ENCODE measurements at regions not wholly inside any gene's neighbourhood (a gene's known extent, or its start where the extent isn't known, plus 50 kb on each side); places are given as distances from the start of the nearest gene placed in this dataset.

DNA sequence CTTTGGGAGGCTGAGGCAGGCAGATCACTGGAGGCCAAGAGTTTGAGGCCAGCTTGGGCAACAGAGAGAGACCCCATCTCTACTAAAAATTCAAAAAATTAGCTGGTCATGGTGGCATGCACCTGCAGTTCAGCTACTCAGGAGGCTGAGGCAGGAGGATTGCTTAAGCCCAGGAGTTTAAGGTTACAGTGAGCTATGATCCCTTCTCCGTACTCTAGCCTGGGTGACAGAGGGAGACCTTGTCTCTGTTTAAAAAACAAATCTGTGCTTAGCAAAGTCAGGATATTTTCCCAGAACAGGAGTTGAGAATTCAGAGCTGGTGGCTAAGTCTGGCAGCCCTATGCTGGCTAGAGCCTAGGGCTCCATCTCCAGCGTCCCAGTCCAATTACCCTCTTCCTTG lies 142.9 kb upstream of the PZP start:
- H3K4me3 ChIP-seq (ENCODE audit: low read depth in 1 of 2, low read length in 2 of 2), result no peak overlapping the region
- H3K27ac ChIP-seq (ENCODE audit: low read depth, low read length), result no peak overlapping the region
- H3K9ac ChIP-seq (ENCODE audit: low read depth in 1 of 2, low read length in 2 of 2), result no peak overlapping the region
- H3K27me3 ChIP-seq (ENCODE audit: control insufficient read depth in 1 of 2, insufficient read depth in 2 of 2, low read length in 2 of 2), result no peaks in the 10 kb centered on the region
- peaks cover 10 to 20% of the 10 kb centered on the region in 2 donors for H3K9me3 ChIP-seq (ENCODE audit: control insufficient read depth in 1 of 2, low read length in 2 of 2)
- H3K36me3 ChIP-seq (ENCODE audit: control insufficient read depth in 1 of 2, insufficient read depth in 2 of 2, low read length in 2 of 2), result no peaks in the 10 kb centered on the region
- H3K4me1 ChIP-seq (ENCODE audit: control insufficient read depth in 1 of 2, insufficient read depth in 2 of 2, low read length in 2 of 2), result no peaks in the 10 kb centered on the region

DNA sequence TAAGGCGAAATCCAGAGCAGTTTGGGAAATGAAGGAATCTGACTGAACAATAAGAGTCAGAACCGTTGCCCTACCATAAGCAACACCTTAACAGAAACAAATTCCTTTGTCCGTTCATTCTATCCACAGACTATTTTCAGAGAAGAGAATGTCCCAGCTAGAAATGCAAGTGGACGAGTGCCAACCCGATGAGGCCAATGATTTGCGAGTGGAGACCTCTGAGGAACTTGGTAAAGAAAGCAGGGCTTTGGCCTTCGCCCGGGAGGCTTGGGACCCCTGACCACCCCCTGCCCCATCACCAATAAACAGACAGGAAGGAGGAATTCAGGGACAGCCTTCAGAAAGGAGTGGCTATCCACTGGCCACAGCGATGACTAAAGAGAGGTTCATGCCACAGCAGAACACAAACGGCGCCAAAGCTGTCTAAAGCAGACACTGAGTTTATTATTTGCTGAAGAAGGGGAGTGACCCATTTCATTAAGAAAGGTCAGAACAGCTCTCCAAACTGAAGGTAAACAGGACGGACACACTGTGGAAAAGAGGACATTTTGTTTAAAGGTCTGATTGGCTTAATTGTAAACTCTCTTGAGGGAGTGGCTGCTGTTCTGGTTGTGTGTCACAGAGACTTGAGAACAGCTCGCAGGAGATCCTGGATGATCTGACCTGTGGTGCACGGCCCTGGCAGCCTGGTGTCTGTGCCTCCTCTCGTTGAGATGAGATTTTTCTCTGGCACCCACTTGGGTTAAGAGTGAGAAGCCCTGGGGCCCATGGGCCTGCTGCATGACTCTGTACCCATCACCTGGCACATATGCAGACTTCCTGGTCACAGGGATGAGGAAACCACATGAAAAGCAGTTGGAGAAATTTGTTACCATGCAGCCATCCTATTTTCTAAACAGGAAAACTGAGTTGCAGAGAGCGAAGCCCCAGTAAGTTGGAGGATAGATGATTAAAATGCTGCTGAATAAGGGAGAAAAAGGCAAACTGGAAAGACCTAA lies 142.0 kb upstream of the PZP start:
- H3K9ac ChIP-seq (ENCODE audit: low read depth in 1 of 2, low read length in 2 of 2), result no peak overlapping the region
- H3K27me3 ChIP-seq (ENCODE audit: control insufficient read depth in 1 of 2, insufficient read depth in 2 of 2, low read length in 2 of 2), result no peaks in the 10 kb centered on the region
- no peaks in the 10 kb centered on the region for H3K4me1 ChIP-seq (ENCODE audit: control insufficient read depth in 1 of 2, insufficient read depth in 2 of 2, low read length in 2 of 2)
- peaks cover 10 to 20% of the 10 kb centered on the region in 2 donors for H3K9me3 ChIP-seq (ENCODE audit: control insufficient read depth in 1 of 2, low read length in 2 of 2)
- H3K4me3 ChIP-seq (ENCODE audit: low read depth in 1 of 2, low read length in 2 of 2), result no peak overlapping the region
- H3K36me3 ChIP-seq (ENCODE audit: control insufficient read depth in 1 of 2, insufficient read depth in 2 of 2, low read length in 2 of 2), result no peaks in the 10 kb centered on the region
- H3K27ac ChIP-seq (ENCODE audit: low read depth, low read length), result no peak overlapping the region

DNA sequence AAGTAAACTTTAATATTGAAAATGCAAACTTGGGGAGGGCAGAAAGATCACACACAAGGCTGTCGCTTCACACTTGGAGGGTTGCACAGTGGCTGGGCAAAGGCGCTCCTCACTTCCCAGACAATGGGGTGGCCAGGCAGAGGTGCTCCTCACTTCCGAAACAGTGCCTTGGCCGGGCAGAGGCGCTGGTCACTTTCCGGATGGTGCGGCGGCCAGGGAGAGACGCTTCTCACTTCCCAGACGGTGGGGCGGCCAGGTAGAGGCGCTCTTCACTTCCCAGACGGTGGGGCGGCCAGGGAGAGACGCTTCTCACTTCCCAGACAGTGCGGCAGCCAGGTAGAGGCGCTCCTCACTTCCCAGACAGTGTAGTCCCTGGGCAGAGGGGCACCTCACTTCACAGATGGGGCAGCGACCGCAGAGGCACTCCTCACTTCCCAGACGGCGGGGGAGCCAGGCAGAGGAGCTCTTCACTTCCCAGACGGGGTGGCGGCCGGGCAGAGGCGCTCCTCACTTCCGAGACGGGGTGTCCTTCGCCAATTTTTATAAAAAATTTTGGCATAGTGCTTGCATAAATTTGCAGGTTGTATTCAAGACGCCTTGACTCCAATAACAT lies 140.8 kb upstream of the PZP start:
- Histone ChIP-seq H3K9ac (ENCODE audit: low read depth in 1 of 2, low read length in 2 of 2) (no peak overlapping the region), H3K4me1 (ENCODE audit: control insufficient read depth in 1 of 2, insufficient read depth in 2 of 2, low read length in 2 of 2) (no peaks in the 10 kb centered on the region), H3K27me3 (ENCODE audit: control insufficient read depth in 1 of 2, insufficient read depth in 2 of 2, low read length in 2 of 2) (no peaks in the 10 kb centered on the region), H3K4me3 (ENCODE audit: low read depth in 1 of 2, low read length in 2 of 2) (no peak overlapping the region), H3K9me3 (ENCODE audit: control insufficient read depth in 1 of 2, low read length in 2 of 2) (peaks cover 9% of the 10 kb centered on the region in 2 donors), H3K27ac (ENCODE audit: low read depth, low read length) (no peak overlapping the region), H3K36me3 (ENCODE audit: control insufficient read depth in 1 of 2, insufficient read depth in 2 of 2, low read length in 2 of 2) (no peaks in the 10 kb centered on the region)

DNA sequence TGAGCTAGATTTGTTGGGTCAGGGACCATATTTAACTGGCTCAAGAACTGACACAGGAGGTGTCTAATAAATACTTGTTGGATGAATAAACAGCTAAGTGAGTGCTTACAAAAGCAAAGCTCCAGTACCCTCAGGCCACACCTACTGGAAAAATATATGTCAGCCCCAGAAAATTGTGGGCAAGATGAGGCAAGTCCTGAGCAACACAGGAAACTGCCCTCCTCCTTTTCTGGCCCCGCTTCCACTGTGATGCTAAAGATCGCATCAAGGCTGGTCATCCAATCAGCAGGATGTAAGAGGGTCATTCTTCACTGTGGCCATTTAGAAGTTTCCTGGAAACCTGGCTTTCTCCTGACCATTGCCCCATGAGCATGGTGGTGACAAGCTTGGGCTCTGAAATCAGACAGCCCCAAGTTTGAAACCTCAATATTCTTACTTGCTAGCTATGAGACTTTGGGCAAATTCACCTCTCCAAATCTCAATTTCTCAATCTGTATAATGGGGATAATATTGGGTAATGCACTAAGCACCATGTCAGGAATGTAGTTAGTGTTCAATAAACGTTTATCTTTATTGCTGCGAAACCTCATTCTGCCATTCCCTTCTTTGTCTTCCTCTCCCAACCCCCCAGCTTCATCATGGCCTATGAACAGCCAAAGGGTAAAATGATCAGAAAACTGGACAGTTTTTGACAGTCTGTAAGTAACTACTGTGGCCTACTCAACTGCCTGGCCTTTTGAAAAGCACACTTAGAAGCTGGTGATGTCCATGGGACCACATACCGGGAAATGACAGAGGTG lies 139.3 kb upstream of the PZP start:
- Histone ChIP-seq H3K9ac (ENCODE audit: low read depth in 1 of 2, low read length in 2 of 2) (no peak overlapping the region), H3K9me3 (ENCODE audit: control insufficient read depth in 1 of 2, low read length in 2 of 2) (no peaks in the 10 kb centered on the region), H3K27ac (ENCODE audit: low read depth, low read length) (no peak overlapping the region), H3K4me1 (ENCODE audit: control insufficient read depth in 1 of 2, insufficient read depth in 2 of 2, low read length in 2 of 2) (no peaks in the 10 kb centered on the region), H3K36me3 (ENCODE audit: control insufficient read depth in 1 of 2, insufficient read depth in 2 of 2, low read length in 2 of 2) (no peaks in the 10 kb centered on the region), H3K4me3 (ENCODE audit: low read depth in 1 of 2, low read length in 2 of 2) (no peak overlapping the region), H3K27me3 (ENCODE audit: control insufficient read depth in 1 of 2, insufficient read depth in 2 of 2, low read length in 2 of 2) (no peaks in the 10 kb centered on the region)

DNA sequence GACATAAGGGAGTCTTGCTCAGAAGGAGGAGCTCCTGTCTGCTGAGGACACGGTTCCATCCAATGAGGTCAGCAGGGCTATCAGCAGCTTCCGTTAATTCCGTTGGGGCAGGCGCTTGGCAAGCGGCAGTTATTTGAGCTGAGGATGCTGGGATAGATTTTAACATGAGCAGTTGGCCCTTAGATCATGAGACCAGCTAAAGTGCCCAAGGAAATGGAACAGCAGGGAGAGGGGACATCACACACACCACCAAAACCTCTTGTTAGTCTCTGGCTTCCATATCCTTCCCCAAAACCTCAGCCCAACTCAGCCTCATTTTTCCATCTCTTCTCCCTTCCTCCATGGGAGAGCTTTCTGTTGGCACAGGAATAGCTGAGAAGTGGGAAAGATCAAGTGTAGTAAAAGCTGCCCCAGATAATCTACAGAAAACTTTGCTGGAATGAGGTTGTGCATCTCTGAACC lies 138.7 kb upstream of the PZP start:
- no peaks in the 10 kb centered on the region for H3K27me3 ChIP-seq (ENCODE audit: control insufficient read depth in 1 of 2, insufficient read depth in 2 of 2, low read length in 2 of 2)
- no peaks in the 10 kb centered on the region for H3K4me1 ChIP-seq (ENCODE audit: control insufficient read depth in 1 of 2, insufficient read depth in 2 of 2, low read length in 2 of 2)
- H3K36me3 ChIP-seq (ENCODE audit: control insufficient read depth in 1 of 2, insufficient read depth in 2 of 2, low read length in 2 of 2), result no peaks in the 10 kb centered on the region
- no peak overlapping the region for H3K9ac ChIP-seq (ENCODE audit: low read depth in 1 of 2, low read length in 2 of 2)
- no peaks in the 10 kb centered on the region for H3K9me3 ChIP-seq (ENCODE audit: control insufficient read depth in 1 of 2, low read length in 2 of 2)
- H3K27ac ChIP-seq (ENCODE audit: low read depth, low read length), result no peak overlapping the region
- no peak overlapping the region for H3K4me3 ChIP-seq (ENCODE audit: low read depth in 1 of 2, low read length in 2 of 2)

DNA sequence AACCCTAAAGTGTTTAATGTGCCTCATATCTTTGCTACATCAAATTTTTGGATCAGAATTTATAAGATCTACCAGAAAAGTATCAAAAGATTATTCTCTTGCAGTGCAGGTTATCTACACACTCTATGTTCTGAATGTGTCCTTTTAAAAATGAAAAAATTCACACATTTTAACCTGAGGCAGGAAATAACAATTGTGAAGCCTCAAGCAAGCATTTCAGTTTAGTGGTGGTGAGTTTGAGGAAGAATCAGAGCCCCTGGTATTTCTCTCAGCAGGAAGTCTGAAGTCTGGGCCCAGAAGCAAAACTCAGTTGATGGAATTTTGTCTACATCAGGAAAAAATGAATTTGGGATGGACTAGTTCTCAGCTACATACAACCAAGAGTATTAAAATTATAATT lies 137.0 kb upstream of the PZP start:
- Histone ChIP-seq H3K27me3 (ENCODE audit: control insufficient read depth in 1 of 2, insufficient read depth in 2 of 2, low read length in 2 of 2) (no peaks in the 10 kb centered on the region), H3K4me1 (ENCODE audit: control insufficient read depth in 1 of 2, insufficient read depth in 2 of 2, low read length in 2 of 2) (no peaks in the 10 kb centered on the region), H3K4me3 (ENCODE audit: low read depth in 1 of 2, low read length in 2 of 2) (no peak overlapping the region), H3K36me3 (ENCODE audit: control insufficient read depth in 1 of 2, insufficient read depth in 2 of 2, low read length in 2 of 2) (no peaks in the 10 kb centered on the region), H3K9me3 (ENCODE audit: control insufficient read depth in 1 of 2, low read length in 2 of 2) (no peaks in the 10 kb centered on the region), H3K9ac (ENCODE audit: low read depth in 1 of 2, low read length in 2 of 2) (no peak overlapping the region), H3K27ac (ENCODE audit: low read depth, low read length) (no peak overlapping the region)

DNA sequence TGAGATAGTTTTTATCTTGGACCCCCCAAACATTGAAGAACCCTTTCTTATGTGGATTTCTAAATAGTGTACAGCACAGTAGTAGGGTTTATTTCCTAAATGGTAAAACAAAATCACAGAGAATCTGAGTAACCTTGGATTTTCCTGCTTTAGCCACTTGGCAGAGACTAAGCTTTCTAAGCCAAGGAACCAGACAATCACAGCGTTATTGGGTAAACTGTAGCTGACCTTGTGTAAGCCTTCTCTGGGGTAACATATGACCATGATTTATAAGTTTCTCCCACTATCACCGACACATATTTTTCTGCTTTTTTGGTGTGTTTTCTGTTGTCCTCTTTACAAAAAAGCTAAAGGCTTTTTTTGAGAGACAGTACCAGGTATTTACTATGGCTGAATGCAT lies 136.3 kb upstream of the PZP start:
- no peaks in the 10 kb centered on the region for H3K27me3 ChIP-seq (ENCODE audit: control insufficient read depth in 1 of 2, insufficient read depth in 2 of 2, low read length in 2 of 2)

DNA sequence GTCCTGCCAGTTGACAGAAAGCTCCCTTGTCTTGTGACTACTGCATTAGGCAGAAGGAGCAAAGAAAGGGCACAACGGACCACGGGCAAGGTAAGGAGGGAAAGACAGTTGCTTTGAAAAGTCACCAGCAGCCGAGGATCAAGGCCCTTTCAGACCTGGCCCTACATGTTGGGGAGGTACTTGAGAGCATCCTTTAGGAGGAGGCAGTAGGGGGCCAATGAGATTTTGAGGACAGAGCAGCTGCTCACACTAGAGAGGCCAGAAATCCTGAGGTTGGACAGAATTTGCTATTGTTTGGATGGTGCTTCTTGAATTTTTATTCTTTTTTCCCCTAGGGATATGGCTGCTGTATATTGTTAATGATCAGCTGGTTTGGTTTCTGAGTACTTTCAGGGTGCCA lies 135.5 kb upstream of the PZP start:
- H3K4me3 ChIP-seq (ENCODE audit: low read depth in 1 of 2, low read length in 2 of 2), result no peak overlapping the region
- no peak overlapping the region for H3K9ac ChIP-seq (ENCODE audit: low read depth in 1 of 2, low read length in 2 of 2)
- H3K27me3 ChIP-seq (ENCODE audit: control insufficient read depth in 1 of 2, insufficient read depth in 2 of 2, low read length in 2 of 2), result no peaks in the 10 kb centered on the region
- H3K4me1 ChIP-seq (ENCODE audit: control insufficient read depth in 1 of 2, insufficient read depth in 2 of 2, low read length in 2 of 2), result no peaks in the 10 kb centered on the region
- H3K9me3 ChIP-seq (ENCODE audit: control insufficient read depth in 1 of 2, low read length in 2 of 2), result no peaks in the 10 kb centered on the region
- no peaks in the 10 kb centered on the region for H3K36me3 ChIP-seq (ENCODE audit: control insufficient read depth in 1 of 2, insufficient read depth in 2 of 2, low read length in 2 of 2)
- no peak overlapping the region for H3K27ac ChIP-seq (ENCODE audit: low read depth, low read length)

More for the DNA sequence above, 136.3 kb upstream of the PZP start:
- no peak overlapping the region for H3K27ac ChIP-seq (ENCODE audit: low read depth, low read length)
- no peaks in the 10 kb centered on the region for H3K4me1 ChIP-seq (ENCODE audit: control insufficient read depth in 1 of 2, insufficient read depth in 2 of 2, low read length in 2 of 2)
- H3K9me3 ChIP-seq (ENCODE audit: control insufficient read depth in 1 of 2, low read length in 2 of 2), result no peaks in the 10 kb centered on the region
- H3K4me3 ChIP-seq (ENCODE audit: low read depth in 1 of 2, low read length in 2 of 2), result no peak overlapping the region
- H3K9ac ChIP-seq (ENCODE audit: low read depth in 1 of 2, low read length in 2 of 2), result no peak overlapping the region
- no peaks in the 10 kb centered on the region for H3K36me3 ChIP-seq (ENCODE audit: control insufficient read depth in 1 of 2, insufficient read depth in 2 of 2, low read length in 2 of 2)

DNA sequence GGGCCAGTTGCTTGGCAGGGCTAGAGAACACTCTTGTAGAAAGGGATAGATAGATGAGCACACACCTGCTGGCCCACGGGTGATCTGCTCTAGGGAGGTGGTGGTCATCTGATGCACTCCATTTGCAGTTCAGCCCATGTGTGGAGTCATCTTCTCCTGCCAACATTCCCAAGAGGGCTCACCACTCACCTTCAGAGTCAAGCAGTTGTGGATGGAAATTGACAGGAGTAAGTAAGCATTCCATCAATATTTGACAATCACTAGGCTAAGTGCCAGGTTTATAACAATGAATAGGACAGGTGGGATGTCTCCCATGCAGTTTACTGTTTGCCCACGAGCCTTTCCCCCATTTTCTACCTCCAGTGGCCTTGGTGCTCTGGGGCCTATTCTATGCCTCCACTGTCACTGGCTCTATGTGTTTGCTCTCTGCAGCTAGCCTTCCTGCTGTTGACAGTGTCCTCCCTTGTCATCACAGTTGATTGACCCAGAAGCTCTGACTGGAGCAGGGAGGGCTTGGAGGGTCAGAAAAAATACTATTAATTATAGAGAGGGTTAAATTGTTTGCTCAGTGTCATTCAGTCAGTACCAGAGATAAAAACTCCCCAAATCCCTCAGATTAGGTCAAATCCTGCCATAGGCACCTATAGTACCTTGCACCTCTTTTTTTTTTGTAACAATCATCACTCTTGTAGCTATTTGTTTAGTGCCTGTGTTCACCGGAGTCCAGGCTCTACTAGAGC lies 134.6 kb upstream of the PZP start:
- no peak overlapping the region for H3K9ac ChIP-seq (ENCODE audit: low read depth in 1 of 2, low read length in 2 of 2)
- no peaks in the 10 kb centered on the region for H3K9me3 ChIP-seq (ENCODE audit: control insufficient read depth in 1 of 2, low read length in 2 of 2)
- no peak overlapping the region for H3K4me3 ChIP-seq (ENCODE audit: low read depth in 1 of 2, low read length in 2 of 2)
- H3K36me3 ChIP-seq (ENCODE audit: control insufficient read depth in 1 of 2, insufficient read depth in 2 of 2, low read length in 2 of 2), result no peaks in the 10 kb centered on the region
- H3K27ac ChIP-seq (ENCODE audit: low read depth, low read length), result no peak overlapping the region
- H3K27me3 ChIP-seq (ENCODE audit: control insufficient read depth in 1 of 2, insufficient read depth in 2 of 2, low read length in 2 of 2), result no peaks in the 10 kb centered on the region
- no peaks in the 10 kb centered on the region for H3K4me1 ChIP-seq (ENCODE audit: control insufficient read depth in 1 of 2, insufficient read depth in 2 of 2, low read length in 2 of 2)

Measured in duodenal mucosa (tissue), 2 donors.